WTC11 (cell line): ENCODE measurements at regions not wholly inside any gene's neighbourhood (a gene's known extent, or its start where the extent isn't known, plus 50 kb on each side); places are given as distances from the start of the nearest gene placed in this dataset.

Experiments
- ATAC-seq: fragments of 200-7000 bp; cut with Tn5 transposase; 2 replicates; pipeline ENCODE4 v1.10.0; 2021; ENCODE audit warnings: mild to moderate bottlenecking, moderate library complexity
- CTCF ChIA-PET: fragments of 300-600 bp; sonication (Branson Sonifier 250); formaldehyde crosslinking; loops from one replicate; lab custom pipeline; 2021; ENCODE audit warnings: antibody characterized with exemption; lab: Charles Lee
- POLR2A ChIA-PET: fragments of 350-600 bp; sonication (Branson Sonifier 250); formaldehyde crosslinking; loops from one replicate; lab custom pipeline; 2021; ENCODE audit warnings: antibody characterized with exemption; lab: Charles Lee
- DNase-seq: peaks from one replicate; pipeline ENCODE4 v3.0.0; 2021; ENCODE audit warnings: low spot score
- H3K27ac Mint-ChIP-seq: 2 replicates; pipeline ENCODE4 v1.8.0; 2021; ENCODE audit warnings: mixed read lengths
- H3K27me3 Mint-ChIP-seq: 2 replicates; pipeline ENCODE4 v1.8.0; 2021; ENCODE audit warnings: low read depth, mild to moderate bottlenecking, moderate library complexity, mixed read lengths
- H3K36me3 Mint-ChIP-seq: 2 replicates; pipeline ENCODE4 v1.8.0; 2021; ENCODE audit warnings: mixed read lengths
- H3K4me1 Mint-ChIP-seq: 2 replicates; pipeline ENCODE4 v1.8.0; 2022; ENCODE audit warnings: mixed read lengths
- H3K4me3 Mint-ChIP-seq: 2 replicates; pipeline ENCODE4 v1.8.0; 2021; ENCODE audit warnings: mild to moderate bottlenecking, moderate library complexity, mixed read lengths
- H3K9me3 Mint-ChIP-seq: 2 replicates; pipeline ENCODE4 v1.8.0; 2021; ENCODE audit warnings: mixed read lengths
- ATF3 ChIP-seq: sonication (generic); formaldehyde crosslinking; conservative IDR thresholded peaks from 2 replicates; pipeline ENCODE4 v1.8.1; 2022; ENCODE audit warnings: mild to moderate bottlenecking, missing genetic modification reagents
- CBFB ChIP-seq: sonication (generic); formaldehyde crosslinking; IDR thresholded peaks from 2 replicates; pipeline ENCODE4 v1.8.1; 2022; ENCODE audit warnings: mild to moderate bottlenecking, low read depth, missing genetic modification reagents
- CREM ChIP-seq: sonication (generic); formaldehyde crosslinking; IDR thresholded peaks from 2 replicates; pipeline ENCODE4 v1.8.1; 2022; ENCODE audit warnings: mild to moderate bottlenecking, missing genetic modification reagents, moderate library complexity
- ETV6 ChIP-seq: sonication (generic); formaldehyde crosslinking; IDR thresholded peaks from 2 replicates; pipeline ENCODE4 v1.8.1; 2022; ENCODE audit warnings: mild to moderate bottlenecking, missing genetic modification reagents
- GRHL2 ChIP-seq: fragments of 250-450 bp; sonication (Bioruptor Pico); IDR thresholded peaks from 2 replicates; pipeline ENCODE4 v1.8.0; 2022; ENCODE audit warnings: mild to moderate bottlenecking, moderate library complexity; ENCODE audit not compliant: insufficient replicate concordance, severe bottlenecking
- MLX ChIP-seq: sonication (generic); formaldehyde crosslinking; IDR thresholded peaks from 2 replicates; pipeline ENCODE4 v1.8.1; 2023; ENCODE audit warnings: mild to moderate bottlenecking, missing genetic modification reagents, moderate library complexity
- NFATC4 ChIP-seq: fragments of 250-450 bp; sonication (Bioruptor Pico); IDR thresholded peaks from 2 replicates; pipeline ENCODE4 v1.9.0; 2021; ENCODE audit warnings: mild to moderate bottlenecking
- NFYB ChIP-seq: sonication (generic); formaldehyde crosslinking; conservative IDR thresholded peaks from 2 replicates; pipeline ENCODE4 v1.8.0; 2022; ENCODE audit warnings: low read depth, missing genetic modification reagents
- PRDM15 ChIP-seq: sonication (generic); formaldehyde crosslinking; IDR thresholded peaks from 2 replicates; pipeline ENCODE4 v1.8.0; 2022; ENCODE audit warnings: missing genetic modification reagents
- PREB ChIP-seq: sonication (generic); formaldehyde crosslinking; IDR thresholded peaks from 2 replicates; pipeline ENCODE4 v1.8.1; 2022; ENCODE audit warnings: mild to moderate bottlenecking, missing genetic modification reagents, moderate library complexity, borderline replicate concordance
- ZBTB21 ChIP-seq: sonication (generic); formaldehyde crosslinking; IDR thresholded peaks from 2 replicates; pipeline ENCODE4 v1.8.1; 2023; ENCODE audit warnings: mild to moderate bottlenecking, missing genetic modification reagents, borderline replicate concordance
- ZNF232 ChIP-seq: sonication (generic); formaldehyde crosslinking; IDR thresholded peaks from 2 replicates; pipeline ENCODE4 v1.8.0; 2022; ENCODE audit warnings: mild to moderate bottlenecking, missing genetic modification reagents
- ZNF317 ChIP-seq: sonication (generic); formaldehyde crosslinking; IDR thresholded peaks from 2 replicates; pipeline ENCODE4 v1.8.1; 2023; ENCODE audit warnings: low read depth, mild to moderate bottlenecking, moderate library complexity, missing genetic modification reagents, borderline replicate concordance
- ZNF532 ChIP-seq: fragments of 250-450 bp; sonication (Bioruptor Pico); IDR thresholded peaks from 2 replicates; pipeline ENCODE4 v1.9.0; 2021; ENCODE audit warnings: mild to moderate bottlenecking, borderline replicate concordance
- TF ChIP-seq, protein P1 (sequence below): sonication (generic); formaldehyde crosslinking; IDR thresholded peaks from 2 replicates; pipeline ENCODE4 v1.8.1; 2023; ENCODE audit warnings: mild to moderate bottlenecking, missing genetic modification reagents, moderate library complexity
- TF ChIP-seq, protein P2 (sequence below): sonication (generic); formaldehyde crosslinking; IDR thresholded peaks from 2 replicates; pipeline ENCODE4 v1.8.0; 2022; ENCODE audit warnings: mild to moderate bottlenecking, missing genetic modification reagents
- TF ChIP-seq, protein P3 (sequence below): sonication (generic); formaldehyde crosslinking; IDR thresholded peaks from 2 replicates; pipeline ENCODE4 v1.8.1; 2022; ENCODE audit warnings: low read depth, missing genetic modification reagents, borderline replicate concordance
- TF ChIP-seq, protein P4 (sequence below): sonication (generic); formaldehyde crosslinking; IDR thresholded peaks from 2 replicates; pipeline ENCODE4 v1.8.0; 2022; ENCODE audit warnings: mild to moderate bottlenecking, missing genetic modification reagents

DNA sequence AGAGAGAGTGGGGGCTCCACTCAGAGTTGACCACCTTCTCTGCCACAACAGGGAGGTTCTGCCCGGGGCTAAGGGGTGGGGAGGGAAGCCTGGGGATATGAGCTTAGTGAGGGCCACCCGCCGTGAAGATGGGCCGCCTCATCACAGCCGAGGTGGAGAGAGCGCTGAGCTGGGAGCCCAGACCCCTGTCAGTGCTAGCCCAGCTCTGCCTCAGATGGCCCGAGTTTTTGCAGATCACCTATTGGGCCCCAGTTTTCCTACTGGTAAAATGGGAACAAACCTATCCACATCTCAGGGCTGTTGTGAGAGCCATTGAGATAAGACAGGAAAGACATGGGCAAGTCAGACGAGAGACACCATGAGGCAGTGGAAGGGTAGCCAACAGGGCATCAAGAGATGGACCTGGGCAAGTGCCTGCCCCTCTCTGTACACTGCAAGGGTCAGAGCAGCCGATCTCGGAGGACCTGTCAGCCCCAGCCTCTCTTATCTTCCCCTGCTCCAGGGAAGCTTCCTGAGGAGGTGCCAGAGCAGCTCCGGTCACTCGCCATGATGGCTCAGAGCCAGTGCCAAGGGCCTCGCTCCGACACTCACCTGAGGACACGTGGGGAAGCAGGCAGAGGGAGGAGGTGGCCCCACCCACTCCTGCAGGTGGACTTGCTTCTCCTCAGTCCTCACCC lies 88.9 kb downstream of the MCFD2 start:
- Mint-ChIP-seq H3K4me1 (no peaks in the 10 kb centered on the region), H3K9me3 (peaks cover 9% of the 10 kb centered on the region), H3K4me3 (no peak overlapping the region), H3K27ac (no peak overlapping the region), H3K36me3 (no peaks in the 10 kb centered on the region), H3K27me3 (no peaks in the 10 kb centered on the region)
- no peak for DNase-seq
- POLR2A ChIA-PET, result no interaction called here
- CTCF ChIA-PET, result no interaction called here
- no peak for ATAC-seq
- TF ChIP-seq, protein P1, sequence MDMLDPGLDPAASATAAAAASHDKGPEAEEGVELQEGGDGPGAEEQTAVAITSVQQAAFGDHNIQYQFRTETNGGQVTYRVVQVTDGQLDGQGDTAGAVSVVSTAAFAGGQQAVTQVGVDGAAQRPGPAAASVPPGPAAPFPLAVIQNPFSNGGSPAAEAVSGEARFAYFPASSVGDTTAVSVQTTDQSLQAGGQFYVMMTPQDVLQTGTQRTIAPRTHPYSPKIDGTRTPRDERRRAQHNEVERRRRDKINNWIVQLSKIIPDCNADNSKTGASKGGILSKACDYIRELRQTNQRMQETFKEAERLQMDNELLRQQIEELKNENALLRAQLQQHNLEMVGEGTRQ (CRISPR knock-in tag), result no peak
- no peak for TF ChIP-seq ZNF232
- no peak for TF ChIP-seq ZNF317 (CRISPR knock-in tag)
- no peak for TF ChIP-seq CBFB
- TF ChIP-seq CREM, result no peak
- TF ChIP-seq PRDM15, result no peak
- TF ChIP-seq, protein P2, sequence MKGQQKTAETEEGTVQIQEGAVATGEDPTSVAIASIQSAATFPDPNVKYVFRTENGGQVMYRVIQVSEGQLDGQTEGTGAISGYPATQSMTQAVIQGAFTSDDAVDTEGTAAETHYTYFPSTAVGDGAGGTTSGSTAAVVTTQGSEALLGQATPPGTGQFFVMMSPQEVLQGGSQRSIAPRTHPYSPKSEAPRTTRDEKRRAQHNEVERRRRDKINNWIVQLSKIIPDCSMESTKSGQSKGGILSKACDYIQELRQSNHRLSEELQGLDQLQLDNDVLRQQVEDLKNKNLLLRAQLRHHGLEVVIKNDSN (CRISPR knock-in tag), result no peak
- no peak for TF ChIP-seq ZBTB21 (CRISPR knock-in tag)
- no peak for TF ChIP-seq PREB (CRISPR knock-in tag)
- no peak for TF ChIP-seq ZNF532 (CRISPR knock-in tag)

DNA sequence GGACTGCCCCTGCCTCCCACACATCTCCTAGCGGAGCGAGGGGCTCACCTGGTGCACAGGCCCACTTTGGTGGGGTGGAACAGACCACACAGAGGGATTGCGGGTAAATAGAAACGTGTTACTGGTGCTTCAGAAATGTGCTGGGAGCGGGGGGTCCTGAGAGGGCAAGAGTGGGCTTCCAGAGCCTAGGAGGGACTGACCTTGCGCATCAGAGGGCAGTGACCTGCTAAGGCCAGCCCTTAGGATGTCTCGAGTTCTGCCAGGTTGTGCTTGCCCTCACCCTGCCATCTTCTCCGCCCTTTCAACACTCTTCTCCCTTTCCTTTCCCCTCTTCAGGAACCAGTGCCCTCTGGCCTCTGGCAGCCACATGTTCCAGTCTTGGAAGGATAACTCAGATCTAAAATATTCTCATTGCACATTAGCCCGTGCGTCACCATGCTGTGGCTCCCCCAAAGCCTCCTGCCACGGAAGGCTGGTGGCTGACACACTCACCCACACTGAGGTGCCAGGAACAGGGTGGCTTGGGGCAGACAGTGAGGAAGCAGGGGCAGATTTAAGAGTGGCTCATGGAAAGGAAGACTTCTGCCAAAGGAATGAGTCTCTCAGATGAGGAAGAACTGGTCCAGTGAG lies 89.6 kb downstream of the MCFD2 start:
- peaks cover 9% of the 10 kb centered on the region for H3K9me3 Mint-ChIP-seq
- no peaks in the 10 kb centered on the region for H3K36me3 Mint-ChIP-seq
- no peak overlapping the region for H3K4me3 Mint-ChIP-seq
- POLR2A ChIA-PET, result no interaction called here
- H3K4me1 Mint-ChIP-seq, result peaks cover 4% of the 10 kb centered on the region
- H3K27ac Mint-ChIP-seq, result no peak overlapping the region; the same call in 1 of the 2 replicates
- CTCF ChIA-PET, result no interaction called here
- ATAC-seq (no peak), DNase-seq (no peak)
- no peaks in the 10 kb centered on the region for H3K27me3 Mint-ChIP-seq
- TF ChIP-seq ETV6 (CRISPR knock-in tag) (no peak), GRHL2 (no peak), NFYB (CRISPR knock-in tag) (no peak), NFATC4 (no peak), MLX (CRISPR knock-in tag) (no peak), ATF3 (CRISPR knock-in tag) (no peak)
- TF ChIP-seq, protein P3, sequence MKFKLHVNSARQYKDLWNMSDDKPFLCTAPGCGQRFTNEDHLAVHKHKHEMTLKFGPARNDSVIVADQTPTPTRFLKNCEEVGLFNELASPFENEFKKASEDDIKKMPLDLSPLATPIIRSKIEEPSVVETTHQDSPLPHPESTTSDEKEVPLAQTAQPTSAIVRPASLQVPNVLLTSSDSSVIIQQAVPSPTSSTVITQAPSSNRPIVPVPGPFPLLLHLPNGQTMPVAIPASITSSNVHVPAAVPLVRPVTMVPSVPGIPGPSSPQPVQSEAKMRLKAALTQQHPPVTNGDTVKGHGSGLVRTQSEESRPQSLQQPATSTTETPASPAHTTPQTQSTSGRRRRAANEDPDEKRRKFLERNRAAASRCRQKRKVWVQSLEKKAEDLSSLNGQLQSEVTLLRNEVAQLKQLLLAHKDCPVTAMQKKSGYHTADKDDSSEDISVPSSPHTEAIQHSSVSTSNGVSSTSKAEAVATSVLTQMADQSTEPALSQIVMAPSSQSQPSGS (CRISPR knock-in tag), result no peak
- TF ChIP-seq, protein P4, sequence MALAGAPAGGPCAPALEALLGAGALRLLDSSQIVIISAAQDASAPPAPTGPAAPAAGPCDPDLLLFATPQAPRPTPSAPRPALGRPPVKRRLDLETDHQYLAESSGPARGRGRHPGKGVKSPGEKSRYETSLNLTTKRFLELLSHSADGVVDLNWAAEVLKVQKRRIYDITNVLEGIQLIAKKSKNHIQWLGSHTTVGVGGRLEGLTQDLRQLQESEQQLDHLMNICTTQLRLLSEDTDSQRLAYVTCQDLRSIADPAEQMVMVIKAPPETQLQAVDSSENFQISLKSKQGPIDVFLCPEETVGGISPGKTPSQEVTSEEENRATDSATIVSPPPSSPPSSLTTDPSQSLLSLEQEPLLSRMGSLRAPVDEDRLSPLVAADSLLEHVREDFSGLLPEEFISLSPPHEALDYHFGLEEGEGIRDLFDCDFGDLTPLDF (CRISPR knock-in tag), result no peak
